WTC11 (cell line): ENCODE measurements at regions not wholly inside any gene's neighbourhood (a gene's known extent, or its start where the extent isn't known, plus 50 kb on each side); places are given as distances from the start of the nearest gene placed in this dataset.

Source experiments
- ATAC-seq: fragments of 200-7000 bp; cut with Tn5 transposase; 2 replicates; pipeline ENCODE4 v1.10.0; 2021; ENCODE audit warnings: mild to moderate bottlenecking, moderate library complexity
- CTCF ChIA-PET: fragments of 300-600 bp; sonication (Branson Sonifier 250); formaldehyde crosslinking; loops from one replicate; lab custom pipeline; 2021; ENCODE audit warnings: antibody characterized with exemption; lab: Charles Lee
- POLR2A ChIA-PET: fragments of 350-600 bp; sonication (Branson Sonifier 250); formaldehyde crosslinking; loops from one replicate; lab custom pipeline; 2021; ENCODE audit warnings: antibody characterized with exemption; lab: Charles Lee
- DNase-seq: peaks from one replicate; pipeline ENCODE4 v3.0.0; 2021; ENCODE audit warnings: low spot score
- H3K27ac Mint-ChIP-seq: 2 replicates; pipeline ENCODE4 v1.8.0; 2021; ENCODE audit warnings: mixed read lengths
- H3K27me3 Mint-ChIP-seq: 2 replicates; pipeline ENCODE4 v1.8.0; 2021; ENCODE audit warnings: low read depth, mild to moderate bottlenecking, moderate library complexity, mixed read lengths
- H3K36me3 Mint-ChIP-seq: 2 replicates; pipeline ENCODE4 v1.8.0; 2021; ENCODE audit warnings: mixed read lengths
- H3K4me1 Mint-ChIP-seq: 2 replicates; pipeline ENCODE4 v1.8.0; 2022; ENCODE audit warnings: mixed read lengths
- H3K4me3 Mint-ChIP-seq: 2 replicates; pipeline ENCODE4 v1.8.0; 2021; ENCODE audit warnings: mild to moderate bottlenecking, moderate library complexity, mixed read lengths
- H3K9me3 Mint-ChIP-seq: 2 replicates; pipeline ENCODE4 v1.8.0; 2021; ENCODE audit warnings: mixed read lengths
- CREB1 ChIP-seq: sonication (generic); formaldehyde crosslinking; IDR thresholded peaks from 2 replicates; pipeline ENCODE4 v1.8.0; 2023; ENCODE audit warnings: mild to moderate bottlenecking, missing genetic modification reagents
- CTCF ChIP-seq: fragments of 200-600 bp; IDR thresholded peaks from 2 replicates; pipeline ENCODE4 v1.8.0; 2022; ENCODE audit warnings: antibody characterized with exemption
- E2F1 ChIP-seq: sonication (generic); formaldehyde crosslinking; IDR thresholded peaks from 2 replicates; pipeline ENCODE4 v1.8.0; 2022; ENCODE audit warnings: mild to moderate bottlenecking, missing genetic modification reagents
- EMX1 ChIP-seq: fragments of 250-450 bp; sonication (Bioruptor Pico); IDR thresholded peaks from 2 replicates; pipeline ENCODE4 v1.8.0; 2021; ENCODE audit warnings: mild to moderate bottlenecking
- FOXK1 ChIP-seq: sonication (generic); formaldehyde crosslinking; IDR thresholded peaks from 2 replicates; pipeline ENCODE4 v1.8.0; 2022; ENCODE audit warnings: mild to moderate bottlenecking, moderate library complexity, missing genetic modification reagents
- FOXP1 ChIP-seq: sonication (generic); formaldehyde crosslinking; IDR thresholded peaks from 2 replicates; pipeline ENCODE4 v1.8.0; 2022; ENCODE audit warnings: missing genetic modification reagents, mild to moderate bottlenecking, moderate library complexity, borderline replicate concordance
- GABPB1 ChIP-seq: sonication (generic); formaldehyde crosslinking; IDR thresholded peaks from 2 replicates; pipeline ENCODE4 v1.8.1; 2023; ENCODE audit warnings: mild to moderate bottlenecking, missing genetic modification reagents
- JAZF1 ChIP-seq: fragments of 250-450 bp; sonication (Bioruptor Pico); IDR thresholded peaks from 2 replicates; pipeline ENCODE4 v1.9.0; 2021; ENCODE audit warnings: moderate library complexity, mild to moderate bottlenecking, inconsistent platforms
- JUN ChIP-seq: sonication (generic); formaldehyde crosslinking; IDR thresholded peaks from 2 replicates; pipeline ENCODE4 v1.8.0; 2023; ENCODE audit warnings: mild to moderate bottlenecking, missing genetic modification reagents
- NFATC4 ChIP-seq: fragments of 250-450 bp; sonication (Bioruptor Pico); IDR thresholded peaks from 2 replicates; pipeline ENCODE4 v1.9.0; 2021; ENCODE audit warnings: mild to moderate bottlenecking
- NR2C2 ChIP-seq: sonication (generic); formaldehyde crosslinking; IDR thresholded peaks from 2 replicates; pipeline ENCODE4 v1.8.0; 2022; ENCODE audit warnings: mild to moderate bottlenecking, missing genetic modification reagents
- RELA ChIP-seq: sonication (generic); formaldehyde crosslinking; IDR thresholded peaks from 2 replicates; pipeline ENCODE4 v1.8.1; 2022; ENCODE audit warnings: missing genetic modification reagents, mild to moderate bottlenecking, borderline replicate concordance
- RORB ChIP-seq: fragments of 250-450 bp; sonication (Bioruptor Pico); IDR thresholded peaks from 2 replicates; pipeline ENCODE4 v1.9.0; 2021; ENCODE audit warnings: mild to moderate bottlenecking
- TEAD1 ChIP-seq: sonication (generic); formaldehyde crosslinking; IDR thresholded peaks from 2 replicates; pipeline ENCODE4 v1.8.0; 2022; ENCODE audit warnings: mild to moderate bottlenecking, missing genetic modification reagents
- TEAD4 ChIP-seq: sonication (generic); formaldehyde crosslinking; IDR thresholded peaks from 2 replicates; pipeline ENCODE4 v1.8.0; 2022; ENCODE audit warnings: mild to moderate bottlenecking, missing genetic modification reagents
- USF2 ChIP-seq: sonication (generic); formaldehyde crosslinking; IDR thresholded peaks from 2 replicates; pipeline ENCODE4 v1.8.1; 2023; ENCODE audit warnings: mild to moderate bottlenecking, missing genetic modification reagents, moderate library complexity
- ZNF281 ChIP-seq: sonication (generic); formaldehyde crosslinking; IDR thresholded peaks from 2 replicates; pipeline ENCODE4 v1.8.0; 2023; ENCODE audit warnings: mild to moderate bottlenecking, missing genetic modification reagents
- ZNF317 ChIP-seq: sonication (generic); formaldehyde crosslinking; IDR thresholded peaks from 2 replicates; pipeline ENCODE4 v1.8.1; 2023; ENCODE audit warnings: low read depth, mild to moderate bottlenecking, moderate library complexity, missing genetic modification reagents, borderline replicate concordance
- TF ChIP-seq, protein P1 (sequence below): sonication (generic); formaldehyde crosslinking; IDR thresholded peaks from 2 replicates; pipeline ENCODE4 v1.8.1; 2023; ENCODE audit warnings: mild to moderate bottlenecking, missing genetic modification reagents, moderate library complexity
- TF ChIP-seq, protein P2 (sequence below): sonication (generic); formaldehyde crosslinking; IDR thresholded peaks from 2 replicates; pipeline ENCODE4 v1.8.1; 2023; ENCODE audit warnings: mild to moderate bottlenecking, missing genetic modification reagents
- TF ChIP-seq, protein P3 (sequence below): sonication (generic); formaldehyde crosslinking; IDR thresholded peaks from 2 replicates; pipeline ENCODE4 v1.8.1; 2023; ENCODE audit warnings: mild to moderate bottlenecking, missing genetic modification reagents, borderline replicate concordance
- TF ChIP-seq, protein P4 (sequence below): sonication (generic); formaldehyde crosslinking; IDR thresholded peaks from 2 replicates; pipeline ENCODE4 v1.8.1; 2022; ENCODE audit warnings: mild to moderate bottlenecking, moderate library complexity, missing genetic modification reagents
- TF ChIP-seq, protein P5 (sequence below): sonication (generic); formaldehyde crosslinking; IDR thresholded peaks from 2 replicates; pipeline ENCODE4 v1.8.0; 2022; ENCODE audit warnings: mild to moderate bottlenecking, missing genetic modification reagents

- no peak for TF ChIP-seq E2F1 (CRISPR knock-in tag)
- no peak for TF ChIP-seq TEAD4 (CRISPR knock-in tag)
- TF ChIP-seq FOXP1: no peak
- TF ChIP-seq CTCF: no peak
- TF ChIP-seq GABPB1 (CRISPR knock-in tag): no peak
- TF ChIP-seq ZNF281 (CRISPR knock-in tag): no peak
- TF ChIP-seq JUN (CRISPR knock-in tag): no peak
- TF ChIP-seq, all 79 proteins: peak for 0
Observed at GRCh38 chr3:145246291-145246690, 914.7 kb downstream of the PLOD2 start (continued).

GRCh38 chr3:145248928-145249327 lies 912.1 kb downstream of the PLOD2 start:
- Mint-ChIP-seq H3K4me1 (no peaks in the 10 kb centered on the region), H3K27ac (no peak overlapping the region), H3K36me3 (peaks cover 36% of the 10 kb centered on the region), H3K9me3 (peaks cover 41% of the 10 kb centered on the region), H3K4me3 (no peak overlapping the region), H3K27me3 (no peaks in the 10 kb centered on the region; the same call in 1 of the 2 replicates)
- CTCF ChIA-PET: no interaction called here
- TF ChIP-seq CREB1 (CRISPR knock-in tag) (no peak), NFATC4 (CRISPR knock-in tag) (no peak), FOXK1 (CRISPR knock-in tag) (no peak), RELA (CRISPR knock-in tag) (no peak), USF2 (CRISPR knock-in tag) (no peak), TEAD1 (CRISPR knock-in tag) (no peak), EMX1 (CRISPR knock-in tag) (no peak), NR2C2 (no peak), RORB (no peak), JAZF1 (CRISPR knock-in tag) (no peak), ZNF317 (CRISPR knock-in tag) (no peak)
- TF ChIP-seq, protein P1, sequence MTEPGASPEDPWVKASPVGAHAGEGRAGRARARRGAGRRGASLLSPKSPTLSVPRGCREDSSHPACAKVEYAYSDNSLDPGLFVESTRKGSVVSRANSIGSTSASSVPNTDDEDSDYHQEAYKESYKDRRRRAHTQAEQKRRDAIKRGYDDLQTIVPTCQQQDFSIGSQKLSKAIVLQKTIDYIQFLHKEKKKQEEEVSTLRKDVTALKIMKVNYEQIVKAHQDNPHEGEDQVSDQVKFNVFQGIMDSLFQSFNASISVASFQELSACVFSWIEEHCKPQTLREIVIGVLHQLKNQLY: no peak
- TF ChIP-seq, protein P2, sequence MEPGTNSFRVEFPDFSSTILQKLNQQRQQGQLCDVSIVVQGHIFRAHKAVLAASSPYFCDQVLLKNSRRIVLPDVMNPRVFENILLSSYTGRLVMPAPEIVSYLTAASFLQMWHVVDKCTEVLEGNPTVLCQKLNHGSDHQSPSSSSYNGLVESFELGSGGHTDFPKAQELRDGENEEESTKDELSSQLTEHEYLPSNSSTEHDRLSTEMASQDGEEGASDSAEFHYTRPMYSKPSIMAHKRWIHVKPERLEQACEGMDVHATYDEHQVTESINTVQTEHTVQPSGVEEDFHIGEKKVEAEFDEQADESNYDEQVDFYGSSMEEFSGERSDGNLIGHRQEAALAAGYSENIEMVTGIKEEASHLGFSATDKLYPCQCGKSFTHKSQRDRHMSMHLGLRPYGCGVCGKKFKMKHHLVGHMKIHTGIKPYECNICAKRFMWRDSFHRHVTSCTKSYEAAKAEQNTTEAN (CRISPR knock-in tag): no peak
- TF ChIP-seq, protein P3, sequence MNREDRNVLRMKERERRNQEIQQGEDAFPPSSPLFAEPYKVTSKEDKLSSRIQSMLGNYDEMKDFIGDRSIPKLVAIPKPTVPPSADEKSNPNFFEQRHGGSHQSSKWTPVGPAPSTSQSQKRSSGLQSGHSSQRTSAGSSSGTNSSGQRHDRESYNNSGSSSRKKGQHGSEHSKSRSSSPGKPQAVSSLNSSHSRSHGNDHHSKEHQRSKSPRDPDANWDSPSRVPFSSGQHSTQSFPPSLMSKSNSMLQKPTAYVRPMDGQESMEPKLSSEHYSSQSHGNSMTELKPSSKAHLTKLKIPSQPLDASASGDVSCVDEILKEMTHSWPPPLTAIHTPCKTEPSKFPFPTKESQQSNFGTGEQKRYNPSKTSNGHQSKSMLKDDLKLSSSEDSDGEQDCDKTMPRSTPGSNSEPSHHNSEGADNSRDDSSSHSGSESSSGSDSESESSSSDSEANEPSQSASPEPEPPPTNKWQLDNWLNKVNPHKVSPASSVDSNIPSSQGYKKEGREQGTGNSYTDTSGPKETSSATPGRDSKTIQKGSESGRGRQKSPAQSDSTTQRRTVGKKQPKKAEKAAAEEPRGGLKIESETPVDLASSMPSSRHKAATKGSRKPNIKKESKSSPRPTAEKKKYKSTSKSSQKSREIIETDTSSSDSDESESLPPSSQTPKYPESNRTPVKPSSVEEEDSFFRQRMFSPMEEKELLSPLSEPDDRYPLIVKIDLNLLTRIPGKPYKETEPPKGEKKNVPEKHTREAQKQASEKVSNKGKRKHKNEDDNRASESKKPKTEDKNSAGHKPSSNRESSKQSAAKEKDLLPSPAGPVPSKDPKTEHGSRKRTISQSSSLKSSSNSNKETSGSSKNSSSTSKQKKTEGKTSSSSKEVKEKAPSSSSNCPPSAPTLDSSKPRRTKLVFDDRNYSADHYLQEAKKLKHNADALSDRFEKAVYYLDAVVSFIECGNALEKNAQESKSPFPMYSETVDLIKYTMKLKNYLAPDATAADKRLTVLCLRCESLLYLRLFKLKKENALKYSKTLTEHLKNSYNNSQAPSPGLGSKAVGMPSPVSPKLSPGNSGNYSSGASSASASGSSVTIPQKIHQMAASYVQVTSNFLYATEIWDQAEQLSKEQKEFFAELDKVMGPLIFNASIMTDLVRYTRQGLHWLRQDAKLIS: no peak
- TF ChIP-seq, protein P4, sequence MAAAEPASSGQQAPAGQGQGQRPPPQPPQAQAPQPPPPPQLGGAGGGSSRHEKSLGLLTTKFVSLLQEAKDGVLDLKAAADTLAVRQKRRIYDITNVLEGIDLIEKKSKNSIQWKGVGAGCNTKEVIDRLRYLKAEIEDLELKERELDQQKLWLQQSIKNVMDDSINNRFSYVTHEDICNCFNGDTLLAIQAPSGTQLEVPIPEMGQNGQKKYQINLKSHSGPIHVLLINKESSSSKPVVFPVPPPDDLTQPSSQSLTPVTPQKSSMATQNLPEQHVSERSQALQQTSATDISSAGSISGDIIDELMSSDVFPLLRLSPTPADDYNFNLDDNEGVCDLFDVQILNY (CRISPR knock-in tag): no peak
- TF ChIP-seq, protein P5, sequence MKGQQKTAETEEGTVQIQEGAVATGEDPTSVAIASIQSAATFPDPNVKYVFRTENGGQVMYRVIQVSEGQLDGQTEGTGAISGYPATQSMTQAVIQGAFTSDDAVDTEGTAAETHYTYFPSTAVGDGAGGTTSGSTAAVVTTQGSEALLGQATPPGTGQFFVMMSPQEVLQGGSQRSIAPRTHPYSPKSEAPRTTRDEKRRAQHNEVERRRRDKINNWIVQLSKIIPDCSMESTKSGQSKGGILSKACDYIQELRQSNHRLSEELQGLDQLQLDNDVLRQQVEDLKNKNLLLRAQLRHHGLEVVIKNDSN (CRISPR knock-in tag): no peak
- no peak for DNase-seq
- ATAC-seq: no peak
- POLR2A ChIA-PET: no interaction called here
